ENCODE measurements at regions not wholly inside any gene's neighbourhood (a gene's known extent, or its start where the extent isn't known, plus 50 kb on each side); places are given as distances from the start of the nearest gene placed in this dataset.

- WGBS, 2 experiments (ENCODE audit: extremely low coverage in 2 of 2, insufficient read length in 1 of 2): 100% methylated on average over 1 of the region's 2 CpGs; no CpG with 5 or more reads in 1 of the 2 experiments
- Histone ChIP-seq H2BK15ac (ENCODE audit: low read depth, low read length) (0 out of 3 replicates have a peak overlapping the region, but pooled peaks have one; percentile 4), H2AFZ (replicated peaks; ENCODE audit: low read length, poor library complexity) (peak overlapping the region; percentile 65)
Observed at GRCh38 chr13:90412980-90413379, 934.5 kb upstream of the MIR17HG start.

More at GRCh38 chr13:90412980-90413379, 934.5 kb upstream of the MIR17HG start:
- ATAC-seq (ENCODE audit: low read depth): no peak
- no peak for DNase-seq
- H4K91ac ChIP-seq (ENCODE audit: insufficient read depth, low read depth, low read length): no peak overlapping the region
- H2BK20ac ChIP-seq (ENCODE audit: low read depth, low read length): peak overlapping the region; percentile 52; the same call in 1 of the 2 replicates
- H2BK120ac ChIP-seq (ENCODE audit: low read depth, low read length): no peak overlapping the region
- H3K23ac ChIP-seq (ENCODE audit: low read depth, low read length): no peak overlapping the region
- H3K18ac ChIP-seq (ENCODE audit: low read depth, low read length): no peak overlapping the region
- H3K9ac ChIP-seq (ENCODE audit: low read depth, low read length): no peak overlapping the region
- BruUV-seq (replicated peaks): no TSS peak
- no peak for TF ChIP-seq RCOR1 (IDR thresholded peaks at IDR 0.05; ENCODE audit: insufficient replicate concordance, low read length)
- no peak for TF ChIP-seq SMC3 (IDR thresholded peaks at IDR 0.05; ENCODE audit: low read depth, low read length)
- no peak for TF ChIP-seq BHLHE40 (IDR thresholded peaks at IDR 0.05; ENCODE audit: low read depth, low read length)
- TF ChIP-seq, protein P1, sequence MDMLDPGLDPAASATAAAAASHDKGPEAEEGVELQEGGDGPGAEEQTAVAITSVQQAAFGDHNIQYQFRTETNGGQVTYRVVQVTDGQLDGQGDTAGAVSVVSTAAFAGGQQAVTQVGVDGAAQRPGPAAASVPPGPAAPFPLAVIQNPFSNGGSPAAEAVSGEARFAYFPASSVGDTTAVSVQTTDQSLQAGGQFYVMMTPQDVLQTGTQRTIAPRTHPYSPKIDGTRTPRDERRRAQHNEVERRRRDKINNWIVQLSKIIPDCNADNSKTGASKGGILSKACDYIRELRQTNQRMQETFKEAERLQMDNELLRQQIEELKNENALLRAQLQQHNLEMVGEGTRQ (IDR thresholded peaks at IDR 0.05; ENCODE audit: low read depth, low read length): no peak
- TF ChIP-seq RAD21 (IDR thresholded peaks at IDR 0.05; ENCODE audit: low read length): no peak
- no peak for TF ChIP-seq NFE2L2 (IDR thresholded peaks at IDR 0.05; ENCODE audit: low read depth, low read length)
- no peak for TF ChIP-seq CTCF (conservative IDR thresholded peaks at IDR 0.05; ENCODE audit: low read depth, low read length)
- TF ChIP-seq RFX5 (IDR thresholded peaks at IDR 0.05; ENCODE audit: low read depth, low read length): no peak
- TF ChIP-seq FOS (IDR thresholded peaks at IDR 0.05; ENCODE audit: low read depth, low read length): no peak
- TF ChIP-seq MXI1 (IDR thresholded peaks at IDR 0.05; ENCODE audit: borderline replicate concordance, low read depth, low read length): no peak
- no peak for TF ChIP-seq CHD1 (IDR thresholded peaks at IDR 0.05; ENCODE audit: low read depth, low read length)
- TF ChIP-seq POLR2A (IDR thresholded peaks at IDR 0.05; ENCODE audit: low read depth, low read length): no peak
- TF ChIP-seq MAZ (IDR thresholded peaks at IDR 0.05; ENCODE audit: borderline replicate concordance, low read depth, low read length): no peak
- TF ChIP-seq, protein P2, sequence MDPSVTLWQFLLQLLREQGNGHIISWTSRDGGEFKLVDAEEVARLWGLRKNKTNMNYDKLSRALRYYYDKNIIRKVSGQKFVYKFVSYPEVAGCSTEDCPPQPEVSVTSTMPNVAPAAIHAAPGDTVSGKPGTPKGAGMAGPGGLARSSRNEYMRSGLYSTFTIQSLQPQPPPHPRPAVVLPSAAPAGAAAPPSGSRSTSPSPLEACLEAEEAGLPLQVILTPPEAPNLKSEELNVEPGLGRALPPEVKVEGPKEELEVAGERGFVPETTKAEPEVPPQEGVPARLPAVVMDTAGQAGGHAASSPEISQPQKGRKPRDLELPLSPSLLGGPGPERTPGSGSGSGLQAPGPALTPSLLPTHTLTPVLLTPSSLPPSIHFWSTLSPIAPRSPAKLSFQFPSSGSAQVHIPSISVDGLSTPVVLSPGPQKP (IDR thresholded peaks at IDR 0.05; ENCODE audit: borderline replicate concordance, low read depth, low read length): no peak
- TF ChIP-seq CEBPB (IDR thresholded peaks at IDR 0.05; ENCODE audit: low read depth, low read length): no peak
- H4K5ac ChIP-seq (ENCODE audit: low read depth, low read length): no peak overlapping the region
- H3K4ac ChIP-seq (ENCODE audit: low read depth, low read length): no peak overlapping the region
- H3K79me1 ChIP-seq (ENCODE audit: low read depth in 1 of 2, low read length in 2 of 2): no peaks in the 10 kb centered on the region
- H3K14ac ChIP-seq (replicated peaks; ENCODE audit: low read depth, low read length): no peak overlapping the region
- H2AK9ac ChIP-seq (replicated peaks; ENCODE audit: low read depth, low read length, poor library complexity): no peak overlapping the region
- ChIA-PET CTCF (no interaction called here), POLR2A (ENCODE audit: unreplicated experiment) (no interaction called here)
- peaks cover 5% of the 10 kb centered on the region; the same call in 1 of the 2 replicates for H3K4me1 ChIP-seq (ENCODE audit: control insufficient read depth, insufficient read depth, low read length)
- no peak overlapping the region for H4K8ac ChIP-seq (ENCODE audit: low read depth in 2 of 2, low read length in 2 of 2)
- no peak overlapping the region for H3K56ac ChIP-seq (ENCODE audit: extremely low read depth, insufficient read depth, low read length)
- no peak overlapping the region for H2AK5ac ChIP-seq (ENCODE audit: low read depth, low read length)
- in situ Hi-C loops (cut with MboI; ENCODE audit: low sequenced_read_pairs): no loop called here
- H3K4me3 ChIP-seq (ENCODE audit: insufficient read depth, low read depth, low read length): no peak overlapping the region
- H4K20me1 ChIP-seq (ENCODE audit: insufficient read depth, low read length): no peaks in the 10 kb centered on the region
- no peaks in the 10 kb centered on the region for H3K36me3 ChIP-seq (ENCODE audit: control insufficient read depth, insufficient read depth, low read length)
- H3K4me2 ChIP-seq (ENCODE audit: low read depth, low read length): no peak overlapping the region
- no peaks in the 10 kb centered on the region for H3K9me1 ChIP-seq (ENCODE audit: insufficient read depth, low read length)
- H3K27ac ChIP-seq (ENCODE audit: insufficient read depth, low read length): no peak overlapping the region
- H3K9me3 ChIP-seq (ENCODE audit: control insufficient read depth, insufficient read depth, low read length): no peaks in the 10 kb centered on the region
- H3K27me3 ChIP-seq (ENCODE audit: control insufficient read depth, insufficient read depth, low read length): no peaks in the 10 kb centered on the region
- intact Hi-C loops (cut with micrococcal nuclease): no loop called here
- H2BK5ac ChIP-seq (ENCODE audit: low read depth, low read length, poor library complexity, severe bottlenecking): no peak overlapping the region
- dilution Hi-C loops (cut with HindIII; ENCODE audit: low sequenced_read_pairs, unreplicated experiment): no loop called here

Data from IMR-90 (cell line).